ENCODE measurements at regions not wholly inside any gene's neighbourhood (a gene's known extent, or its start where the extent isn't known, plus 50 kb on each side); places are given as distances from the start of the nearest gene placed in this dataset.

GRCh38 chr1:90305577-90305976 lies 310.7 kb downstream of the ZNF326 start:
- TF ChIP-seq CTCF (IDR thresholded peaks at IDR 0.05; ENCODE audit: low read depth, low read length) (no peak), EZH2phosphoT487 (IDR thresholded peaks at IDR 0.05; ENCODE audit: low read depth) (no peak)

All from OCI-LY3 (cell line).